GM12891 (cell line): ENCODE measurements at regions not wholly inside any gene's neighbourhood (a gene's known extent, or its start where the extent isn't known, plus 50 kb on each side); places are given as distances from the start of the nearest gene placed in this dataset.

ENCODE experiments used
- DNase-seq: peaks from one replicate; pipeline ENCODE4 v3.0.0; 2011; ENCODE audit warnings: low spot score; ENCODE audit not compliant: insufficient read length
- FAIRE-seq: peaks from 2 replicates; lab custom pipeline; 2011; peaks lifted over from hg19 to GRCh38; lab: Jason Lieb, UNC
- PAX5 ChIP-seq: IDR thresholded peaks from 2 replicates; pipeline ENCODE4 v1.6.1; 2011; ENCODE audit warnings: low read length, moderate library complexity, mild to moderate bottlenecking; ENCODE audit not compliant: insufficient read depth, severe bottlenecking
- POLR2A ChIP-seq: IDR thresholded peaks from 2 replicates; pipeline ENCODE4 v1.6.1; 2011; ENCODE audit warnings: low read depth, low read length, control low read depth
- POLR2AphosphoS5 ChIP-seq: IDR thresholded peaks from 2 replicates; pipeline ENCODE4 v1.6.1; 2011; ENCODE audit warnings: low read depth, low read length, control low read depth
- POU2F2 ChIP-seq: IDR thresholded peaks from 2 replicates; pipeline ENCODE4 v1.6.1; 2011; ENCODE audit warnings: low read depth, mild to moderate bottlenecking, control low read depth, low read length, moderate library complexity
- SPI1 ChIP-seq: IDR thresholded peaks from 2 replicates; pipeline ENCODE4 v1.6.1; 2011; ENCODE audit warnings: low read depth, low read length, control low read depth
- TAF1 ChIP-seq: IDR thresholded peaks from 2 replicates; pipeline ENCODE4 v1.6.1; 2011; ENCODE audit warnings: low read depth, low read length, control low read depth

GRCh38 chr10:29039677-29040189 lies 249.1 kb upstream of the LYZL1 start:
- DNase-seq (no peak), FAIRE-seq (no peak)
- TF ChIP-seq POLR2AphosphoS5: no peak
- no peak for TF ChIP-seq POU2F2
- TF ChIP-seq PAX5: no peak
- no peak for TF ChIP-seq SPI1
- TF ChIP-seq POLR2A: no peak
- no peak for TF ChIP-seq TAF1

- DNase-seq: no peak
- no peak for FAIRE-seq
- TF ChIP-seq PAX5: no peak
- no peak for TF ChIP-seq POLR2AphosphoS5
- TF ChIP-seq TAF1: no peak
- no peak for TF ChIP-seq POLR2A
- TF ChIP-seq POU2F2: no peak
- no peak for TF ChIP-seq SPI1
These were observed 247.3 kb upstream of the LYZL1 start for GRCh38 chr10:29041616-29042015.

- DNase-seq (no peak), FAIRE-seq (no peak)
- TF ChIP-seq TAF1 (no peak), SPI1 (no peak), POLR2AphosphoS5 (no peak)
These were observed 240.4 kb upstream of the LYZL1 start for GRCh38 chr10:29048506-29048905.

GRCh38 chr10:29050081-29050480 lies 238.8 kb upstream of the LYZL1 start:
- TF ChIP-seq TAF1: no peak
- TF ChIP-seq PAX5: no peak
- TF ChIP-seq POU2F2: no peak
- no peak for TF ChIP-seq SPI1
- no peak for TF ChIP-seq POLR2A
- no peak for TF ChIP-seq POLR2AphosphoS5
- DNase-seq (no peak), FAIRE-seq (no peak)

- FAIRE-seq (no peak), DNase-seq (no peak)
- TF ChIP-seq POLR2AphosphoS5 (no peak), TAF1 (no peak), PAX5 (no peak), SPI1 (no peak), POU2F2 (no peak), POLR2A (no peak)
These were observed 233.8 kb upstream of the LYZL1 start for GRCh38 chr10:29055101-29055500.

- DNase-seq (no peak), FAIRE-seq (no peak)
- TF ChIP-seq PAX5 (no peak), POU2F2 (no peak), POLR2A (no peak), POLR2AphosphoS5 (no peak), SPI1 (no peak), TAF1 (no peak)
These were observed 232.1 kb upstream of the LYZL1 start for GRCh38 chr10:29056729-29057128.

GRCh38 chr10:29057822-29058331 lies 231.0 kb upstream of the LYZL1 start:
- no peak for DNase-seq
- no peak for FAIRE-seq
- no peak for TF ChIP-seq SPI1
- no peak for TF ChIP-seq POU2F2
- TF ChIP-seq POLR2AphosphoS5: no peak
- no peak for TF ChIP-seq PAX5
- TF ChIP-seq TAF1: no peak
- no peak for TF ChIP-seq POLR2A

GRCh38 chr10:29063806-29064644 lies 224.8 kb upstream of the LYZL1 start:
- TF ChIP-seq TAF1: no peak
- no peak for TF ChIP-seq PAX5
- TF ChIP-seq POU2F2: no peak
- no peak for TF ChIP-seq POLR2AphosphoS5
- TF ChIP-seq POLR2A: no peak
- FAIRE-seq (no peak), DNase-seq (no peak)

GRCh38 chr10:29064680-29065079 lies 224.2 kb upstream of the LYZL1 start:
- DNase-seq (no peak), FAIRE-seq (no peak)
- no peak for TF ChIP-seq TAF1

- TF ChIP-seq POLR2AphosphoS5 (no peak), POU2F2 (no peak), POLR2A (no peak), TAF1 (no peak), PAX5 (no peak), SPI1 (no peak)
- FAIRE-seq (no peak), DNase-seq (no peak)
These were observed 221.7 kb upstream of the LYZL1 start for GRCh38 chr10:29067161-29067560.
